ENCODE measurements at regions not wholly inside any gene's neighbourhood (a gene's known extent, or its start where the extent isn't known, plus 50 kb on each side); places are given as distances from the start of the nearest gene placed in this dataset.

GRCh38 chr5:67262956-67263355, 66.4 kb upstream of the CD180 start:
- H3K36me3 ChIP-seq (ENCODE audit: control insufficient read depth in 2 of 2, extremely low read depth in 1 of 2, insufficient read depth in 2 of 2, low read length in 2 of 2), result no peaks in the 10 kb centered on the region
- H3K4me2 ChIP-seq (ENCODE audit: control insufficient read depth, extremely low read depth, insufficient read depth, low read depth, low read length), result no peak overlapping the region
- no peak overlapping the region for H3K27ac ChIP-seq (ENCODE audit: control insufficient read depth, insufficient read depth, low read length)
- DNase-seq (ENCODE audit: low read depth, low spot score) (no peak), FAIRE-seq (no peak)
- no peak overlapping the region for H3K9ac ChIP-seq (ENCODE audit: control insufficient read depth, extremely low read depth, insufficient read depth, low read length)
- H3K79me2 ChIP-seq (ENCODE audit: control insufficient read depth, insufficient read depth, low read length), result no peaks in the 10 kb centered on the region
- H3K4me1 ChIP-seq (ENCODE audit: control insufficient read depth, extremely low read depth, insufficient read depth, low read length), result peaks cover 41% of the 10 kb centered on the region
- H4K20me1 ChIP-seq (ENCODE audit: control insufficient read depth, extremely low read depth, insufficient read depth, low read length), result no peaks in the 10 kb centered on the region
- no peak overlapping the region for H2AFZ ChIP-seq (ENCODE audit: control insufficient read depth, low read length)
- H3K4me3 ChIP-seq (ENCODE audit: control insufficient read depth in 2 of 3, extremely low read depth in 1 of 3, insufficient read depth in 2 of 3, low read depth in 1 of 3, low read length in 3 of 3), result no peak overlapping the region
- no peaks in the 10 kb centered on the region for H3K9me1 ChIP-seq (ENCODE audit: control insufficient read depth, extremely low read depth, insufficient read depth, low read length)
- no peaks in the 10 kb centered on the region for H3K9me3 ChIP-seq (ENCODE audit: control insufficient read depth, low read depth, low read length)
- no peaks in the 10 kb centered on the region for H3K27me3 ChIP-seq (ENCODE audit: control insufficient read depth, extremely low read depth, insufficient read depth, low read length)
- dilution Hi-C loops (cut with MboI; ENCODE audit: extremely low pct_ligation_motif_present, low sequenced_read_pairs), result no loop called here
- TF ChIP-seq CTCF (optimal IDR thresholded peaks at IDR 0.05 in 1 of 3, IDR thresholded peaks at IDR 0.05 in 1 of 3, conservative IDR thresholded peaks at IDR 0.05 in 1 of 3; ENCODE audit: extremely low read depth in 1 of 3, insufficient read depth in 2 of 3, low read length in 3 of 3), result no peak
- TF ChIP-seq EZH2 (IDR thresholded peaks at IDR 0.05; ENCODE audit: low read length), result no peak

- FAIRE-seq (no peak), DNase-seq (ENCODE audit: low read depth, low spot score) (no peak)
- no peaks in the 10 kb centered on the region for H3K79me2 ChIP-seq (ENCODE audit: control insufficient read depth, insufficient read depth, low read length)
- no peaks in the 10 kb centered on the region for H3K27me3 ChIP-seq (ENCODE audit: control insufficient read depth, extremely low read depth, insufficient read depth, low read length)
- TF ChIP-seq EZH2 (IDR thresholded peaks at IDR 0.05; ENCODE audit: low read length), result no peak
- TF ChIP-seq CTCF (optimal IDR thresholded peaks at IDR 0.05 in 1 of 3, IDR thresholded peaks at IDR 0.05 in 1 of 3, conservative IDR thresholded peaks at IDR 0.05 in 1 of 3; ENCODE audit: extremely low read depth in 1 of 3, insufficient read depth in 2 of 3, low read length in 3 of 3), result no peak
- dilution Hi-C loops (cut with MboI; ENCODE audit: extremely low pct_ligation_motif_present, low sequenced_read_pairs), result no loop called here
- peaks cover 40% of the 10 kb centered on the region for H3K4me1 ChIP-seq (ENCODE audit: control insufficient read depth, extremely low read depth, insufficient read depth, low read length)
- H3K9ac ChIP-seq (ENCODE audit: control insufficient read depth, extremely low read depth, insufficient read depth, low read length), result no peak overlapping the region
- H2AFZ ChIP-seq (ENCODE audit: control insufficient read depth, low read length), result no peak overlapping the region
- H4K20me1 ChIP-seq (ENCODE audit: control insufficient read depth, extremely low read depth, insufficient read depth, low read length), result no peaks in the 10 kb centered on the region
- H3K9me3 ChIP-seq (ENCODE audit: control insufficient read depth, low read depth, low read length), result no peaks in the 10 kb centered on the region
- no peak overlapping the region for H3K27ac ChIP-seq (ENCODE audit: control insufficient read depth, insufficient read depth, low read length)
- no peaks in the 10 kb centered on the region for H3K9me1 ChIP-seq (ENCODE audit: control insufficient read depth, extremely low read depth, insufficient read depth, low read length)
- H3K36me3 ChIP-seq (ENCODE audit: control insufficient read depth in 2 of 2, extremely low read depth in 1 of 2, insufficient read depth in 2 of 2, low read length in 2 of 2), result no peaks in the 10 kb centered on the region
- no peak overlapping the region for H3K4me3 ChIP-seq (ENCODE audit: control insufficient read depth in 2 of 3, extremely low read depth in 1 of 3, insufficient read depth in 2 of 3, low read depth in 1 of 3, low read length in 3 of 3)
- H3K4me2 ChIP-seq (ENCODE audit: control insufficient read depth, extremely low read depth, insufficient read depth, low read depth, low read length), result no peak overlapping the region
Measured at GRCh38 chr5:67262206-67262605, 65.6 kb upstream of the CD180 start.
